Loucy (cell line): ENCODE measurements at regions not wholly inside any gene's neighbourhood (a gene's known extent, or its start where the extent isn't known, plus 50 kb on each side); places are given as distances from the start of the nearest gene placed in this dataset.
"Not testable (repeated sequence)": the region's sequence is repeated elsewhere in the genome, so short reads cannot be mapped to it uniquely, and the experiment has no call there.

Experiments
- H2AFZ ChIP-seq: fragments of 200-600 bp; sonication (generic); 2 replicates; pipeline ENCODE4 v1.6.0; 2016; ENCODE audit warnings: antibody characterized with exemption, mild to moderate bottlenecking, low read length, moderate library complexity
- H3F3A ChIP-seq: fragments of 200-600 bp; 2 replicates; pipeline ENCODE4 v1.6.0; 2016; ENCODE audit warnings: antibody characterized with exemption, low read depth, mild to moderate bottlenecking
- H3K27me3 ChIP-seq: fragments of 200-600 bp; sonication (generic); 2 replicates; pipeline ENCODE4 v1.6.1; 2014; ENCODE audit warnings: low read length, mild to moderate bottlenecking; ENCODE audit not compliant: insufficient read depth, poor library complexity, severe bottlenecking
- H3K36me3 ChIP-seq: fragments of 200-600 bp; sonication (generic); 2 replicates; pipeline ENCODE4 v1.6.1; 2016; ENCODE audit warnings: low read length; ENCODE audit not compliant: insufficient read depth
- H3K4me1 ChIP-seq: fragments of 200-600 bp; sonication (generic); 2 replicates; pipeline ENCODE4 v1.5.1; 2014; ENCODE audit warnings: low read length, mild to moderate bottlenecking; ENCODE audit not compliant: insufficient read depth, poor library complexity, severe bottlenecking
- H3K4me2 ChIP-seq: fragments of 200-600 bp; sonication (generic); 2 replicates; pipeline ENCODE4 v1.6.0; 2014; ENCODE audit warnings: antibody characterized with exemption, low read length, low read depth, mild to moderate bottlenecking; ENCODE audit not compliant: poor library complexity, severe bottlenecking
- H3K4me3 ChIP-seq: fragments of 200-600 bp; sonication (generic); 2 replicates; pipeline ENCODE4 v1.5.1; 2014; ENCODE audit warnings: low read length, mild to moderate bottlenecking, mixed read lengths; ENCODE audit not compliant: poor library complexity, severe bottlenecking
- H3K79me2 ChIP-seq: fragments of 200-600 bp; sonication (generic); 2 replicates; pipeline ENCODE4 v1.6.1; 2014; ENCODE audit warnings: low read length; ENCODE audit not compliant: insufficient read depth
- H3K9ac ChIP-seq: fragments of 200-600 bp; sonication (generic); 2 replicates; pipeline ENCODE4 v1.6.0; 2014; ENCODE audit warnings: mild to moderate bottlenecking, low read depth, low read length, moderate library complexity; ENCODE audit not compliant: poor library complexity, severe bottlenecking
- H3K9me2 ChIP-seq: fragments of 200-600 bp; sonication (generic); replicated peaks from 2 replicates; pipeline ENCODE4 v1.6.1; 2016; ENCODE audit warnings: low read depth, low read length, mixed read lengths
- H3K9me3 ChIP-seq: fragments of 200-600 bp; sonication (generic); 2 replicates; pipeline ENCODE4 v1.6.1; 2014; ENCODE audit warnings: mild to moderate bottlenecking, antibody characterized with exemption, low read length, low read depth; ENCODE audit not compliant: insufficient read depth
- H4K20me1 ChIP-seq: fragments of 200-600 bp; sonication (generic); 2 replicates; pipeline ENCODE4 v1.6.0; 2014; ENCODE audit warnings: antibody characterized with exemption, low read length, mild to moderate bottlenecking; ENCODE audit not compliant: insufficient read depth, poor library complexity, severe bottlenecking
- EZH2phosphoT487 ChIP-seq: fragments of 200-600 bp; IDR thresholded peaks from 2 replicates; pipeline ENCODE4 v1.6.1; 2018; ENCODE audit warnings: antibody characterized with exemption, mild to moderate bottlenecking, moderate library complexity, borderline replicate concordance
- TF ChIP-seq, protein P1 (sequence below): fragments of 200-600 bp; sonication (generic); conservative IDR thresholded peaks from 2 replicates; pipeline ENCODE4 v1.5.1; 2014; ENCODE audit warnings: mild to moderate bottlenecking, antibody characterized with exemption, low read length

GRCh38 chr13:53447456-53447855 is 418.8 kb downstream of the OLFM4 start:
- H3K36me3 ChIP-seq, result no peaks in the 10 kb centered on the region
- TF ChIP-seq, protein P1, sequence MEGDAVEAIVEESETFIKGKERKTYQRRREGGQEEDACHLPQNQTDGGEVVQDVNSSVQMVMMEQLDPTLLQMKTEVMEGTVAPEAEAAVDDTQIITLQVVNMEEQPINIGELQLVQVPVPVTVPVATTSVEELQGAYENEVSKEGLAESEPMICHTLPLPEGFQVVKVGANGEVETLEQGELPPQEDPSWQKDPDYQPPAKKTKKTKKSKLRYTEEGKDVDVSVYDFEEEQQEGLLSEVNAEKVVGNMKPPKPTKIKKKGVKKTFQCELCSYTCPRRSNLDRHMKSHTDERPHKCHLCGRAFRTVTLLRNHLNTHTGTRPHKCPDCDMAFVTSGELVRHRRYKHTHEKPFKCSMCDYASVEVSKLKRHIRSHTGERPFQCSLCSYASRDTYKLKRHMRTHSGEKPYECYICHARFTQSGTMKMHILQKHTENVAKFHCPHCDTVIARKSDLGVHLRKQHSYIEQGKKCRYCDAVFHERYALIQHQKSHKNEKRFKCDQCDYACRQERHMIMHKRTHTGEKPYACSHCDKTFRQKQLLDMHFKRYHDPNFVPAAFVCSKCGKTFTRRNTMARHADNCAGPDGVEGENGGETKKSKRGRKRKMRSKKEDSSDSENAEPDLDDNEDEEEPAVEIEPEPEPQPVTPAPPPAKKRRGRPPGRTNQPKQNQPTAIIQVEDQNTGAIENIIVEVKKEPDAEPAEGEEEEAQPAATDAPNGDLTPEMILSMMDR, result no peak
- TF ChIP-seq EZH2phosphoT487, result no peak
- no peaks in the 10 kb centered on the region for H3F3A ChIP-seq
- no peaks in the 10 kb centered on the region for H3K79me2 ChIP-seq
- H3K9ac ChIP-seq, result no peak overlapping the region
- H3K4me1 ChIP-seq, result no peaks in the 10 kb centered on the region
- H3K9me3 ChIP-seq, result peaks cover 9% of the 10 kb centered on the region; the same call in 1 of the 2 replicates
- no peaks in the 10 kb centered on the region for H3K9me2 ChIP-seq
- no peaks in the 10 kb centered on the region for H3K27me3 ChIP-seq
- H3K4me2 ChIP-seq, result no peak overlapping the region
- no peak overlapping the region for H3K4me3 ChIP-seq
- H2AFZ ChIP-seq, result no peak overlapping the region
- no peaks in the 10 kb centered on the region for H4K20me1 ChIP-seq

DNA sequence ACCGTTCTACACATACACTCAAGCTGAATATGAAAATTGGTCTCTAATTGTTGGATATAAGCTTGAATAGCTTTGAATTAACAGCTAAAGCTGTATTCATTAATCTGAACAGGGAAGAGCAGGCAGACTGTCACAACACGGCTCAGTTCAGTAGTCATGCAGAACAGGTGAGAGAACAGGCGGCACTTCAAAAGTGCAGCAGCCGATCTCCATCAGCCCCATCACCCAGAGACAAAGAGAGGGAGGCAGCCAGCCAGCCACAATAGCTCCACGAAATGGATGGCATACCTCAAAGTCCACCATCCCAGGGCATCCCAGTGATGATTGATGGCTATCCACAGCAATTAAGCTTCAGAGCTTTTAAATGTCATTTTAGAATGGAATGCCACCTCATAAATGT is 419.2 kb downstream of the OLFM4 start:
- H3K27me3 ChIP-seq, result no peaks in the 10 kb centered on the region
- no peak overlapping the region for H3K9ac ChIP-seq
- H2AFZ ChIP-seq, result no peak overlapping the region
- no peaks in the 10 kb centered on the region for H3K4me1 ChIP-seq
- no peaks in the 10 kb centered on the region for H3F3A ChIP-seq
- TF ChIP-seq, protein P1, result no peak
- peaks cover 9% of the 10 kb centered on the region; the same call in 1 of the 2 replicates for H3K9me3 ChIP-seq
- H3K4me3 ChIP-seq, result no peak overlapping the region
- no peaks in the 10 kb centered on the region for H3K36me3 ChIP-seq
- no peak overlapping the region for H3K4me2 ChIP-seq
- no peaks in the 10 kb centered on the region for H3K9me2 ChIP-seq
- H4K20me1 ChIP-seq, result no peaks in the 10 kb centered on the region
- H3K79me2 ChIP-seq, result no peaks in the 10 kb centered on the region

DNA sequence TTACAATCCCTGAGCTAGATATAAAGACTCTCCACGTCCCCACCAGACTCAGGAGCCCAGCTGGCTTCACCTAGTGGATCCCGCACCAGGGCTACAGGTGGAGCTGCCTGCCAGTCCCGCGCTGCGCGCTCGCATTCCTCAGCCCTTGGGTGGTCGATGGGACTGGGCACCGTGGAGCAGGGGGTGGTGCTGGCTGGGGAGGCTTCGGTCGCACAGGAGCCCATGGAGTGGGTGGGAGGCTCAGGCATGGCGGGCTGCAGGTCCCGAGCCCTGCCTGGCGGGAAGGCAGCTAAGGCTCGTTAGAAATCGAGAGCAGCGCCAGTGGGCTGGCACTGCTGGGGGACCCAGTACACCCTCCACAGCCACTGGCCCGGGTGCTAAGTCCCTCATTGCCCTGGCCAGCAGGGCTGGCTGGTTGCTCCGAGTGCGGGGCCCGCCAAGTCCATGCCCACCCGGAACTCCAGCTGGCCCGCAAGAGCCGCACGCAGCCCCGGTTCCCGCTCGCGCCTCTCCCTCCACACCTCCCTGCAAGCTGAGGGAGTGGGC is 423.7 kb downstream of the OLFM4 start:
- H3K9me2 ChIP-seq, H3K27me3 ChIP-seq, H3K9me3 ChIP-seq, H2AFZ ChIP-seq, H3F3A ChIP-seq, H3K4me3 ChIP-seq, H3K4me1 ChIP-seq, H3K9ac ChIP-seq, H3K36me3 ChIP-seq, H3K4me2 ChIP-seq, H3K79me2 ChIP-seq, H4K20me1 ChIP-seq: not testable (repeated sequence)

GRCh38 chr13:53460796-53461195 is 432.2 kb downstream of the OLFM4 start:
- Histone ChIP-seq H3K9me2 (no peaks in the 10 kb centered on the region), H3K9ac (no peak overlapping the region), H3K27me3 (no peaks in the 10 kb centered on the region), H3K36me3 (no peaks in the 10 kb centered on the region), H3F3A (no peaks in the 10 kb centered on the region), H3K4me2 (no peak overlapping the region), H3K4me3 (no peak overlapping the region), H3K9me3 (no peaks in the 10 kb centered on the region; the same call in 1 of the 2 replicates), H4K20me1 (no peaks in the 10 kb centered on the region), H2AFZ (no peak overlapping the region), H3K79me2 (no peaks in the 10 kb centered on the region), H3K4me1 (no peaks in the 10 kb centered on the region)
- no peak for TF ChIP-seq EZH2phosphoT487
- TF ChIP-seq, protein P1, result no peak
